Osteoblast (primary cell): ENCODE measurements at regions not wholly inside any gene's neighbourhood (a gene's known extent, or its start where the extent isn't known, plus 50 kb on each side); places are given as distances from the start of the nearest gene placed in this dataset.
A peak's percentile ranks its signal among the peaks of the same experiment; 100 is the strongest.
"Not testable (repeated sequence)": the region's sequence is repeated elsewhere in the genome, so short reads cannot be mapped to it uniquely, and the experiment has no call there.

Experiments used
- DNase-seq: peaks from one replicate; pipeline ENCODE4 v3.0.0; 2011; ENCODE audit warnings: low spot score, mixed read lengths; ENCODE audit not compliant: insufficient read length; ENCODE audit errors: missing footprints
- H2AFZ ChIP-seq: 2 replicates; pipeline ENCODE4 v1.6.0; 2011; ENCODE audit warnings: mild to moderate bottlenecking, low read length
- H3K27ac ChIP-seq: 2 replicates; pipeline ENCODE4 v1.5.1; 2011; ENCODE audit warnings: mild to moderate bottlenecking, low read depth, low read length, moderate library complexity
- H3K27me3 ChIP-seq: 2 replicates; pipeline ENCODE4 v1.6.0; 2012; ENCODE audit warnings: mild to moderate bottlenecking, control low read depth, inconsistent platforms, low read length, moderate library complexity; ENCODE audit not compliant: insufficient read depth
- H3K36me3 ChIP-seq: 2 replicates; pipeline ENCODE4 v1.5.1; 2011; ENCODE audit warnings: mild to moderate bottlenecking, low read length, control low read depth, moderate library complexity; ENCODE audit not compliant: insufficient read depth
- H3K4me1 ChIP-seq: 2 replicates; pipeline ENCODE4 v1.5.1; 2011; ENCODE audit warnings: mild to moderate bottlenecking, low read length, control low read depth, moderate library complexity; ENCODE audit not compliant: insufficient read depth
- H3K4me2 ChIP-seq: 2 replicates; pipeline ENCODE4 v1.6.0; 2011; ENCODE audit warnings: mild to moderate bottlenecking, low read length; ENCODE audit not compliant: insufficient read depth
- H3K4me3 ChIP-seq: fragments of 200-600 bp; sonication (generic); 3 replicates; pipeline ENCODE4 v1.5.1; 2012; ENCODE audit warnings: mild to moderate bottlenecking, low read length, inconsistent platforms; ENCODE audit not compliant: insufficient read depth
- H3K79me2 ChIP-seq: 2 replicates; pipeline ENCODE4 v1.6.0; 2012; ENCODE audit warnings: mild to moderate bottlenecking, low read length, control low read depth, inconsistent platforms; ENCODE audit not compliant: insufficient read depth
- H3K9me3 ChIP-seq: 2 replicates; pipeline ENCODE4 v1.5.1; 2011; ENCODE audit warnings: low read depth, low read length, control low read depth
- H4K20me1 ChIP-seq: 2 replicates; pipeline ENCODE4 v1.6.0; 2012; ENCODE audit warnings: mild to moderate bottlenecking, low read length, control low read depth; ENCODE audit not compliant: insufficient read depth
- TF ChIP-seq, protein P1 (sequence below): IDR thresholded peaks from 2 replicates; pipeline ENCODE4 v1.5.1; 2011; ENCODE audit warnings: mild to moderate bottlenecking, low read depth, low read length, moderate library complexity; ENCODE audit errors: extremely low read depth

GRCh38 chr16:66025751-66026150, 340.7 kb upstream of the CDH5 start:
- peaks cover 15% of the 10 kb centered on the region for H3K4me1 ChIP-seq
- TF ChIP-seq, protein P1, sequence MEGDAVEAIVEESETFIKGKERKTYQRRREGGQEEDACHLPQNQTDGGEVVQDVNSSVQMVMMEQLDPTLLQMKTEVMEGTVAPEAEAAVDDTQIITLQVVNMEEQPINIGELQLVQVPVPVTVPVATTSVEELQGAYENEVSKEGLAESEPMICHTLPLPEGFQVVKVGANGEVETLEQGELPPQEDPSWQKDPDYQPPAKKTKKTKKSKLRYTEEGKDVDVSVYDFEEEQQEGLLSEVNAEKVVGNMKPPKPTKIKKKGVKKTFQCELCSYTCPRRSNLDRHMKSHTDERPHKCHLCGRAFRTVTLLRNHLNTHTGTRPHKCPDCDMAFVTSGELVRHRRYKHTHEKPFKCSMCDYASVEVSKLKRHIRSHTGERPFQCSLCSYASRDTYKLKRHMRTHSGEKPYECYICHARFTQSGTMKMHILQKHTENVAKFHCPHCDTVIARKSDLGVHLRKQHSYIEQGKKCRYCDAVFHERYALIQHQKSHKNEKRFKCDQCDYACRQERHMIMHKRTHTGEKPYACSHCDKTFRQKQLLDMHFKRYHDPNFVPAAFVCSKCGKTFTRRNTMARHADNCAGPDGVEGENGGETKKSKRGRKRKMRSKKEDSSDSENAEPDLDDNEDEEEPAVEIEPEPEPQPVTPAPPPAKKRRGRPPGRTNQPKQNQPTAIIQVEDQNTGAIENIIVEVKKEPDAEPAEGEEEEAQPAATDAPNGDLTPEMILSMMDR = no peak
- no peaks in the 10 kb centered on the region for H3K9me3 ChIP-seq
- H3K4me2 ChIP-seq = no peak overlapping the region
- H3K27ac ChIP-seq = no peak overlapping the region
- DNase-seq = no peak
- no peak overlapping the region for H2AFZ ChIP-seq
- H3K36me3 ChIP-seq = no peaks in the 10 kb centered on the region
- H3K4me3 ChIP-seq = no peak overlapping the region
- no peaks in the 10 kb centered on the region for H3K27me3 ChIP-seq
- no peaks in the 10 kb centered on the region for H4K20me1 ChIP-seq
- no peaks in the 10 kb centered on the region for H3K79me2 ChIP-seq

- H3K36me3 ChIP-seq, H4K20me1 ChIP-seq, H3K4me2 ChIP-seq, H3K27me3 ChIP-seq, H3K4me3 ChIP-seq, DNase-seq, H2AFZ ChIP-seq, H3K27ac ChIP-seq, H3K9me3 ChIP-seq, H3K79me2 ChIP-seq: not testable (repeated sequence)
- H3K4me1 ChIP-seq = peaks cover 24% of the 10 kb centered on the region
Measured at GRCh38 chr16:66024567-66024966, 341.9 kb upstream of the CDH5 start.

DNA sequence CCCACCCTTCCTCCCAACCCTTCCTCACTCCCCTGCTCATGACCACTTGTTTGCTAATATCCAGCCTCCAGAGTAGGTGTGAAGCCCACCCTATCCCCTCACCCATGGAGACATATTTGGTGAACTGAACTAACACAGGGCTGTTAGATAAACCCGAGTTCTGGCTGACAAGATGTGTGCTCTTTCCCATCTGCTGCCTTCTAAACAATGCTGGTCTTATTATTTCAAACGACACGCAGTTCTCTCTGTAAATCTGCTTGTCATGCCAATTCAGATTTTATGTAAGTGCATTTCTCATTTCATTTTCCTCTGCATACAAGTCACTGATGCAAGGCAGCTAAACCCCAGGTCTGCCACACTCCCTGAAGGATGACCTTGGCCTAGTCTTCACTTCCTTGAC, 343.0 kb upstream of the CDH5 start:
- DNase-seq = peak; percentile 19
- H3K4me2 ChIP-seq = no peak overlapping the region
- no peaks in the 10 kb centered on the region for H3K9me3 ChIP-seq
- H4K20me1 ChIP-seq = no peaks in the 10 kb centered on the region
- TF ChIP-seq, protein P1 = no peak
- no peak overlapping the region for H3K4me3 ChIP-seq
- no peak overlapping the region for H2AFZ ChIP-seq
- H3K27me3 ChIP-seq = no peaks in the 10 kb centered on the region
- H3K27ac ChIP-seq = no peak overlapping the region
- no peaks in the 10 kb centered on the region for H3K79me2 ChIP-seq
- no peaks in the 10 kb centered on the region for H3K36me3 ChIP-seq
- H3K4me1 ChIP-seq = peaks cover 14% of the 10 kb centered on the region

- H3K27ac ChIP-seq = peak overlapping the region; percentile 47
- DNase-seq = peak; percentile 53
- H3K36me3 ChIP-seq = no peaks in the 10 kb centered on the region
- H3K9me3 ChIP-seq = no peaks in the 10 kb centered on the region
- no peaks in the 10 kb centered on the region for H3K79me2 ChIP-seq
- H2AFZ ChIP-seq = no peak overlapping the region
- peak overlapping the region; percentile 10 for H3K4me2 ChIP-seq
- TF ChIP-seq, protein P1 = no peak
- no peak overlapping the region for H3K4me3 ChIP-seq
- H3K27me3 ChIP-seq = no peaks in the 10 kb centered on the region
- H4K20me1 ChIP-seq = no peaks in the 10 kb centered on the region
- peaks cover 9% of the 10 kb centered on the region for H3K4me1 ChIP-seq
Measured at GRCh38 chr16:66020642-66021041, 345.8 kb upstream of the CDH5 start.
